HG03469 (cell line): ENCODE measurements at regions not wholly inside any gene's neighbourhood (a gene's known extent, or its start where the extent isn't known, plus 50 kb on each side); places are given as distances from the start of the nearest gene placed in this dataset.

Experiments used
- ATAC-seq: cut with Tn5 transposase; IDR thresholded peaks from one replicate; pipeline ENCODE4 v1.9.1; 2021; ENCODE audit warnings: mild to moderate bottlenecking, moderate library complexity, moderate number of reproducible peaks; ENCODE audit not compliant: unreplicated experiment

- no peak for ATAC-seq
These were observed 56.7 kb upstream of the LMCD1 start for GRCh38 chr3:8444883-8445282.

DNA sequence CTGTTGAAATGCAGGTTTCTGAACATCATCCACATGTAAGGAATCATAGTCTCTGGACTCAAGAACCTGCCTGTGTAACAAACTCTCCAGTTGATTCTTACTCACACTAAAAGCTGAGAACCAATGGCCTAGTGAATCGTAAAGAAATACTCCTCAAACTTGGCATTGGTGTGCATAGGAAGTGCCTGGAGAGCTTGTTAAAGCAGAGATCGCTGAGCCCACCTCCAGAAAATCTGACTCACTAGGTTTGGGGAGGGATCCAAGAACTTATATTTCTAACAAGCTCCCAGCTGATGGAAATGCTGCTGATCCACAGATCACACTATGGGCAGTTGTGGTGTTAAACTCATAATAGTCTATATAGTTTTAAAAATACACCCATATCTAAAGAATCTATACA lies 55.8 kb upstream of the LMCD1 start:
- ATAC-seq: no peak

DNA sequence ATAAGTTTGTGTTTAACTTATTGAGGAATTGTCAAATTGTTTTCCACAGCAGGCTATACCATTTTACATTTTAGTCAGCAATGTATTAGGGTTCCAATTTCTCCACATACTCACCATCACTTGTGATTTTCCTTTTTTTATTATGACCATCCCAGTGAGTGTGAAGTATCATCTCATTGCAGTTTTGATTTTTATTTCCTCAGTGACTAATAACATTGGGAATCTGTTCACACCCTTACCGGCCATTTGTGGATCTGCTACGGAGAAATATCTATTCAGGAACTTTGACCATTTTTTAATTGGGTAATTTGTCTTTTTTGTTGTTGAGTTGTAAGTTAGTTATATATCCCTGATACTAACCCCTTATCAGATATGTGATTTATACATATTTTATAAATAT lies 54.8 kb upstream of the LMCD1 start:
- no peak for ATAC-seq

DNA sequence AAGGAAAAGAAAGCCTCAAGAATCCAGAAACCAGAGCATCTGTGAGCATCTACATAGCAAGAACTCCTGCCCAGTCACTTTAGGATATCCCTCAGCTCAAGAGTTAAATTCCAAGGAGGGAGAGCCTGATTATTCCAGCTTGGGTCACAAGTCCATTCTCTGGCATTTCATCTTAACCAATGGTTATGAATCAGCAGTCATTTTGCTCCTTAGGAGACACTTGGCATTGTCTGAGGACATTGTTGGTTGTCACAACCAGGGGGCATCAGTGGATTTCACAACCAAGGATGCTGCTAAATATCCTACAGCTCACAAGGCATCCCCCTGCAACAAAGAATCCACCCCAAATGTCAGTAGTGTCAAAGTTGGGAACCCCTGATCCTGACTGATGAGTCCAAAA lies 51.0 kb upstream of the LMCD1 start:
- no peak for ATAC-seq

DNA sequence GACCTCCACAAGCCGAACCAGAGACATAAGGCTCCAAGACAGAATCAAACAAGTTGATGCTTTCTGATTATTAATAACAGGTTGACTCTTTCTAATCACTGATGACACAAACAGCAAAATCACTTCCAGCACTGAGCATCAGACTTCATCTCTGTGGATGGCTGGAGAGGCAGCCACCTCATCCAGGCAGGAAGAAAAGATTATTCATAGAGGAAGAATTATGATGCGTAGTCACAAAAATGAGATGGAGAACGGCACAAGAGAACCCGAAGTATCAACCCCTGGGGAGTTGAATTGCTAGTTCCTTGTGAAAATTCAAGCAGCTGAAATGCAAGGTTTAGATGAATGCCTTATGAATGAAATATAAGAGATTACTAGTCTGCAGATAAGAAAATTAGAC lies 49.9 kb upstream of the LMCD1 start:
- no peak for ATAC-seq
